A549 (cell line): ENCODE measurements at regions not wholly inside any gene's neighbourhood (a gene's known extent, or its start where the extent isn't known, plus 50 kb on each side); places are given as distances from the start of the nearest gene placed in this dataset.

Source experiments
- CBX8 ChIP-seq: fragments of 200-600 bp; sonication (generic); IDR thresholded peaks from 2 replicates; pipeline ENCODE4 v1.6.1; 2016
- CHD2 ChIP-seq: fragments of 150-350 bp; IDR thresholded peaks from 2 replicates; pipeline ENCODE4 v1.6.1; 2014; ENCODE audit warnings: low read length; ENCODE audit not compliant: partially characterized antibody
- CTCF ChIP-seq: fragments of >200 bp; sonication (Bioruptor Twin); formaldehyde crosslinking; IDR thresholded peaks from 3 replicates; pipeline ENCODE4 v1.5.1; 2016
- ELK1 ChIP-seq: fragments of 150-350 bp; IDR thresholded peaks from 2 replicates; pipeline ENCODE4 v1.6.1; 2014; ENCODE audit warnings: low read depth, mild to moderate bottlenecking, low read length
- FOSL2 ChIP-seq, 2 experiments: fragments of 450-650 bp in 1 of 2; fragments of >200 bp in 1 of 2; sonication (Bioruptor Twin) in 1 of 2; formaldehyde crosslinking; IDR thresholded peaks; 2 replicates each; pipeline versions ENCODE4 v1.5.0 to v1.6.1; 2016 to 2020; ENCODE audit warnings: mild to moderate bottlenecking in 1 of 2, moderate library complexity in 1 of 2
- HOXA7 ChIP-seq: fragments of 250-450 bp; sonication (Bioruptor Pico); IDR thresholded peaks from 2 replicates; pipeline ENCODE4 v1.5.0; 2020; ENCODE audit warnings: mild to moderate bottlenecking, moderate library complexity
- MAX ChIP-seq: IDR thresholded peaks from 2 replicates; pipeline ENCODE4 v1.6.1; 2012
- POLR2A ChIP-seq: IDR thresholded peaks from 2 replicates; pipeline ENCODE4 v1.6.1; 2012; ENCODE audit warnings: mild to moderate bottlenecking, low read length
- RAD21 ChIP-seq, 2 experiments: fragments of >200 bp in 1 of 2; sonication (Bioruptor Twin) in 1 of 2; formaldehyde crosslinking in 1 of 2; IDR thresholded peaks in 1 of 2; conservative IDR thresholded peaks in 1 of 2; 2 replicates in 1 of 2; 3 replicates in 1 of 2; pipeline ENCODE4 v1.6.1; 2012 to 2018; ENCODE audit warnings: inconsistent platforms in 1 of 2
- SREBF2 ChIP-seq: fragments of 450-650 bp; IDR thresholded peaks from 2 replicates; pipeline ENCODE4 v1.6.1; 2014; ENCODE audit warnings: mild to moderate bottlenecking, moderate library complexity
- TP53 ChIP-seq: fragments of 250-450 bp; sonication (Bioruptor Pico); IDR thresholded peaks from 2 replicates; pipeline ENCODE4 v1.5.0; 2021; ENCODE audit warnings: mild to moderate bottlenecking, moderate library complexity
- USF2 ChIP-seq: fragments of 450-650 bp; IDR thresholded peaks from 2 replicates; pipeline ENCODE4 v1.6.1; 2014; ENCODE audit warnings: antibody characterized with exemption

- TF ChIP-seq POLR2A (no peak), CTCF (no peak), RAD21 (conservative IDR thresholded peaks at IDR 0.05 in 1 of 2, IDR thresholded peaks at IDR 0.05 in 1 of 2) (no peak), USF2 (no peak), CHD2 (no peak), SREBF2 (no peak), ELK1 (no peak), FOSL2 (IDR thresholded peaks at IDR 0.05) (no peak), FOSL2 (CRISPR knock-in tag; IDR thresholded peaks at IDR 0.05) (no peak), MAX (no peak), TP53 (no peak), CBX8 (no peak), HOXA7 (CRISPR knock-in tag) (no peak)
These were observed 333.4 kb downstream of the KDM5D start for GRCh38 chrY:19410980-19411766.
